K562 (cell line): ENCODE measurements at regions not wholly inside any gene's neighbourhood (a gene's known extent, or its start where the extent isn't known, plus 50 kb on each side); places are given as distances from the start of the nearest gene placed in this dataset.

Experiments
- ATAC-seq: fragments of 200-7000 bp; cut with Tn5 transposase; 3 replicates; pipeline ENCODE4 v1.9.1; 2020; ENCODE audit warnings: moderate library complexity
- BruUV-seq: library from RNA; stranded (reverse); fragments of 400-500 nt; replicated peaks from 2 replicates; lab custom pipeline; 2021; lab: Mats Ljungman, UMichigan
- CTCF ChIA-PET: fragments of 300-600 bp; formaldehyde crosslinking; extraction: SDS; loops from one replicate; lab custom pipeline; 2021; ENCODE audit warnings: low intra/inter-chr PET ratio; lab: Yijun Ruan, JAX
- POLR2A ChIA-PET: fragments of 300-600, 350-650 bp; sonication (Branson Sonifier 250); formaldehyde crosslinking; extraction: SDS; loops from one replicate; lab custom pipeline; 2021; ENCODE audit warnings: antibody characterized with exemption, inconsistent platforms; lab: Yijun Ruan, JAX
- DNase-seq, 4 experiments: peaks; one replicate each; pipeline versions ENCODE4 v3.0.0 to v3.0.0-alpha.2; 2011 to 2018; ENCODE audit warnings: low spot score in 3 of 4, mixed read lengths in 3 of 4; ENCODE audit errors: extremely low read depth in 1 of 4
- FAIRE-seq: peaks from 2 replicates; lab custom pipeline; 2011; peaks lifted over from hg19 to GRCh38; lab: Jason Lieb, UNC
- H2AFZ ChIP-seq: 2 replicates; pipeline ENCODE4 v1.6.0; 2011; ENCODE audit warnings: low read depth, low read length, control low read depth, inconsistent platforms
- H3K27ac ChIP-seq: fragments of 200-600 bp; 3 replicates; pipeline ENCODE4 v1.8.0; 2011; ENCODE audit warnings: low read depth, mild to moderate bottlenecking, control low read depth, inconsistent platforms, low read length, moderate library complexity, mixed read lengths; ENCODE audit errors: extremely low read depth
- H3K27me3 ChIP-seq, 2 experiments: fragments of 300-600 bp in 1 of 2; 2 replicates in 1 of 2; 3 replicates in 1 of 2; pipeline versions ENCODE4 v1.6.0 to v1.8.0; 2011; ENCODE audit warnings: inconsistent platforms in 2 of 2, low read length in 2 of 2, mild to moderate bottlenecking in 1 of 2, mixed read lengths in 1 of 2, moderate library complexity in 1 of 2; ENCODE audit not compliant: control insufficient read depth in 2 of 2, insufficient read depth in 2 of 2
- H3K36me3 ChIP-seq: fragments of 300-600 bp; 3 replicates; pipeline ENCODE4 v1.8.0; 2011; ENCODE audit warnings: mild to moderate bottlenecking, low read length, inconsistent platforms; ENCODE audit not compliant: control insufficient read depth, insufficient read depth
- H3K4me1 ChIP-seq, 2 experiments: fragments of 200-600 bp in 1 of 2; replicated peaks in 1 of 2; 2 replicates in 1 of 2; 3 replicates in 1 of 2; pipeline versions ENCODE4 v1.5.1 to v1.8.0; 2011; ENCODE audit warnings: inconsistent platforms in 2 of 2, low read length in 2 of 2, mild to moderate bottlenecking in 1 of 2, mixed read lengths in 1 of 2, moderate library complexity in 1 of 2; ENCODE audit not compliant: control insufficient read depth in 2 of 2, insufficient read depth in 2 of 2
- H3K4me2 ChIP-seq: 2 replicates; pipeline ENCODE4 v1.6.1; 2011; ENCODE audit warnings: low read length, control low read depth, inconsistent platforms, mixed read lengths; ENCODE audit not compliant: insufficient read depth
- H3K4me3 ChIP-seq: fragments of 200-600 bp; sonication (generic), shearing (Covaris generic); 2 replicates; pipeline ENCODE4 v1.5.1; 2016; ENCODE audit warnings: control low read depth, inconsistent platforms
- H3K79me2 ChIP-seq: fragments of 200-600 bp; 3 replicates; pipeline ENCODE4 v1.8.0; 2011; ENCODE audit warnings: low read length, inconsistent platforms; ENCODE audit not compliant: control insufficient read depth, insufficient read depth
- H3K9ac ChIP-seq, 2 experiments: 2 replicates each; pipeline versions ENCODE4 v1.6.0 to v1.6.1; 2011; ENCODE audit warnings: low read depth in 2 of 2, low read length in 2 of 2, control low read depth in 1 of 2, inconsistent platforms in 1 of 2, mild to moderate bottlenecking in 1 of 2, mixed read lengths in 1 of 2; ENCODE audit not compliant: insufficient read depth in 1 of 2
- H3K9me1 ChIP-seq: one replicate; pipeline ENCODE4 v1.6.0; 2011; ENCODE audit warnings: inconsistent platforms, mild to moderate bottlenecking, low read length, moderate library complexity; ENCODE audit not compliant: control insufficient read depth, insufficient read depth
- H3K9me3 ChIP-seq: replicated peaks from 2 replicates; pipeline ENCODE4 v1.5.1; 2011; ENCODE audit warnings: low read depth, low read length, inconsistent platforms; ENCODE audit not compliant: control insufficient read depth, insufficient read depth
- H4K20me1 ChIP-seq: replicated peaks from 2 replicates; pipeline ENCODE4 v1.6.1; 2011; ENCODE audit warnings: low read length, inconsistent platforms, mixed read lengths; ENCODE audit not compliant: control insufficient read depth, insufficient read depth
- AFF1 ChIP-seq, 2 experiments: fragments of 450-650 bp; IDR thresholded peaks; 2 replicates each; pipeline ENCODE4 v1.6.1; 2018; ENCODE audit warnings: mild to moderate bottlenecking in 2 of 2, low read depth in 1 of 2; ENCODE audit not compliant: partially characterized antibody in 2 of 2
- DEAF1 ChIP-seq: fragments of 450-650 bp; formaldehyde crosslinking; IDR thresholded peaks from 2 replicates; pipeline ENCODE4 v1.4.0; 2020; ENCODE audit warnings: mild to moderate bottlenecking, moderate library complexity
- EP300 ChIP-seq: IDR thresholded peaks from 2 replicates; pipeline ENCODE4 v1.6.1; 2012; ENCODE audit warnings: low read length, improper control_type of control experiment
- ETV6 ChIP-seq, 3 experiments: fragments of 150-350 bp in 1 of 3; sonication (generic) in 1 of 3; formaldehyde crosslinking in 1 of 3; IDR thresholded peaks; 2 replicates each; pipeline versions ENCODE4 v1.6.1 to v1.8.0; 2014 to 2022; ENCODE audit warnings: borderline replicate concordance in 2 of 3, low read depth in 2 of 3, antibody characterized with exemption in 1 of 3, low read length in 1 of 3, mild to moderate bottlenecking in 1 of 3, missing genetic modification reagents in 1 of 3
- FOXO4 ChIP-seq: fragments of 450-650 bp; formaldehyde crosslinking; IDR thresholded peaks from 2 replicates; pipeline ENCODE4 v1.4.0; 2020; ENCODE audit warnings: mild to moderate bottlenecking, moderate library complexity
- MITF ChIP-seq: IDR thresholded peaks from 2 replicates; pipeline ENCODE4 v1.6.1; 2014; ENCODE audit warnings: antibody characterized with exemption
- NFYB ChIP-seq: IDR thresholded peaks from 2 replicates; pipeline ENCODE4 v1.6.1; 2011; ENCODE audit warnings: mild to moderate bottlenecking, moderate library complexity; ENCODE audit not compliant: insufficient read length; ENCODE audit errors: extremely low read depth
- NR3C1 ChIP-seq: sonication (generic); formaldehyde crosslinking; IDR thresholded peaks from 2 replicates; pipeline ENCODE4 v1.8.1; 2022; ENCODE audit warnings: missing genetic modification reagents
- RBM15 ChIP-seq: fragments of 200-400 bp; formaldehyde crosslinking; IDR thresholded peaks from 2 replicates; pipeline ENCODE4 v1.6.1; 2018; ENCODE audit warnings: mild to moderate bottlenecking, low read length, moderate library complexity; ENCODE audit not compliant: insufficient read depth
- SRF ChIP-seq, 2 experiments: fragments of 250-450, 450-650 bp in 1 of 2; sonication (Bioruptor Pico) in 1 of 2; sonication (generic) in 1 of 2; formaldehyde crosslinking; IDR thresholded peaks; 2 replicates each; pipeline versions ENCODE4 v1.5.0 to v1.5.1; 2020 to 2022; ENCODE audit warnings: mild to moderate bottlenecking in 1 of 2, missing genetic modification reagents in 1 of 2
- TRIM28 ChIP-seq: fragments of 450-650 bp; IDR thresholded peaks from 2 replicates; pipeline ENCODE4 v1.6.1; 2017
- ZKSCAN3 ChIP-seq: fragments of 250-450 bp; sonication (Bioruptor Pico); IDR thresholded peaks from 2 replicates; pipeline ENCODE4 v1.4.0; 2020
- ZNF140 ChIP-seq: fragments of 250-450 bp; sonication (Bioruptor Pico); IDR thresholded peaks from 2 replicates; pipeline ENCODE4 v1.8.0; 2021; ENCODE audit warnings: moderate library complexity, mild to moderate bottlenecking, inconsistent platforms
- WGBS: fragments of 100-300 bp; shearing (Covaris generic); methylation state at CpG from one replicate; pipeline ENCODE4 v1.1.6; 2016; ENCODE audit warnings: low coverage, mixed read lengths; ENCODE audit not compliant: insufficient coverage; ENCODE audit errors: missing lambda C conversion rate; 5-methylcytosine and 5-hydroxymethylcytosine counted together
- in situ Hi-C: fragments of 300-500 bp; cut with MboI; formaldehyde crosslinking; loops from 4 replicates; pipeline ENCODE4 v1.15.0; 2018; ENCODE audit warnings: inconsistent platforms, mixed read lengths
- intact Hi-C: fragments of 100-400 bp; cut with micrococcal nuclease; formaldehyde crosslinking; loops from 2 replicates; pipeline ENCODE4 v1.14.2; 2022

- no peak for FAIRE-seq
- POLR2A ChIA-PET = no interaction called here
- no CpG with 5 or more reads among the region's 4 CpGs for WGBS
- no peak for DNase-seq
- no peaks in the 10 kb centered on the region for H3K9me3 ChIP-seq
- no peaks in the 10 kb centered on the region for H4K20me1 ChIP-seq
- in situ Hi-C loops (no loop called here), intact Hi-C loops (no loop called here)
- H2AFZ ChIP-seq = no peak overlapping the region
- no TSS peak for BruUV-seq
- H3K4me3 ChIP-seq = no peak overlapping the region
- no peaks in the 10 kb centered on the region for H3K4me1 ChIP-seq
- no peak overlapping the region for H3K9ac ChIP-seq
- CTCF ChIA-PET = no interaction called here
- no peak overlapping the region for H3K4me2 ChIP-seq
- no peaks in the 10 kb centered on the region for H3K36me3 ChIP-seq
- H3K9me1 ChIP-seq = no peaks in the 10 kb centered on the region
- H3K27ac ChIP-seq = no peak overlapping the region
- H3K79me2 ChIP-seq = no peaks in the 10 kb centered on the region
- no peak for ATAC-seq
- H3K27me3 ChIP-seq = no peaks in the 10 kb centered on the region
- TF ChIP-seq ETV6 (IDR thresholded peaks at IDR 0.05; ENCODE audit: borderline replicate concordance in 1 of 2, low read depth in 2 of 2, low read length in 1 of 2) (no peak), ETV6 (CRISPR knock-in tag; IDR thresholded peaks at IDR 0.05; ENCODE audit: borderline replicate concordance) (no peak), ZNF140 (CRISPR knock-in tag) (no peak), RBM15 (no peak), AFF1 (IDR thresholded peaks at IDR 0.05; ENCODE audit: low read depth in 1 of 2, partially characterized antibody in 2 of 2) (no peak), SRF (CRISPR knock-in tag; IDR thresholded peaks at IDR 0.05) (no peak), EP300 (no peak), DEAF1 (CRISPR knock-in tag) (no peak), TRIM28 (no peak), FOXO4 (CRISPR knock-in tag) (no peak), NFYB (no peak), MITF (no peak), ZKSCAN3 (no peak), NR3C1 (CRISPR knock-in tag) (no peak)
Observed at GRCh38 chrY:12559007-12559406, 142.0 kb upstream of the USP9Y start.
